ENCODE measurements at regions not wholly inside any gene's neighbourhood (a gene's known extent, or its start where the extent isn't known, plus 50 kb on each side); places are given as distances from the start of the nearest gene placed in this dataset.

GRCh38 chr13:88104576-88104975 lies 433.4 kb downstream of the SLITRK5 start:
- intact Hi-C loops (cut with DNase I), result no loop called here
- no peaks in the 10 kb centered on the region for H3K27me3 ChIP-seq
- DNase-seq, result no peak
- H3K36me3 ChIP-seq, result no peaks in the 10 kb centered on the region
- WGBS, 3 donors, result 97 to 100% (median 98%) methylated on average over 1 of the region's 1 CpG
- no peaks in the 10 kb centered on the region for H3K9me3 ChIP-seq
- TF ChIP-seq CTCF (IDR thresholded peaks at IDR 0.05) (no peak), EP300 (IDR thresholded peaks at IDR 0.05) (no peak), POLR2A (IDR thresholded peaks at IDR 0.05) (no peak)
- no peaks in the 10 kb centered on the region for H3K4me1 ChIP-seq (ENCODE audit: insufficient read depth)
- no peak overlapping the region for H3K27ac ChIP-seq
- no peak overlapping the region for H3K4me3 ChIP-seq

- intact Hi-C loops (cut with DNase I), result no loop called here
- Histone ChIP-seq H3K4me3 (no peak overlapping the region), H3K27me3 (no peaks in the 10 kb centered on the region)
These were observed 436.4 kb downstream of the SLITRK5 start for GRCh38 chr13:88107570-88107969.

GRCh38 chr13:88112526-88112925 lies 441.4 kb downstream of the SLITRK5 start:
- intact Hi-C loops (cut with DNase I), result no loop called here
- TF ChIP-seq POLR2A (IDR thresholded peaks at IDR 0.05), result no peak
- no peak for TF ChIP-seq EP300 (IDR thresholded peaks at IDR 0.05)
- TF ChIP-seq CTCF (IDR thresholded peaks at IDR 0.05), result no peak
- Histone ChIP-seq H3K4me1 (ENCODE audit: insufficient read depth) (no peaks in the 10 kb centered on the region), H3K9me3 (no peaks in the 10 kb centered on the region), H3K36me3 (no peaks in the 10 kb centered on the region), H3K27ac (no peak overlapping the region), H3K4me3 (no peak overlapping the region), H3K27me3 (no peaks in the 10 kb centered on the region)
- WGBS, 3 donors, result 59 to 69% (median 61%) methylated on average over 3 of the region's 3 CpGs
- no peak for DNase-seq

More at GRCh38 chr13:88107570-88107969, 436.4 kb downstream of the SLITRK5 start:
- Histone ChIP-seq H3K36me3 (no peaks in the 10 kb centered on the region), H3K27ac (no peak overlapping the region), H3K4me1 (ENCODE audit: insufficient read depth) (no peaks in the 10 kb centered on the region), H3K9me3 (no peaks in the 10 kb centered on the region)
- DNase-seq, result no peak
- TF ChIP-seq CTCF (IDR thresholded peaks at IDR 0.05) (no peak), POLR2A (IDR thresholded peaks at IDR 0.05) (no peak), EP300 (IDR thresholded peaks at IDR 0.05) (no peak)
- 69 to 75% (median 73%) methylated on average over 6 of the region's 6 CpGs for WGBS, 3 donors

GRCh38 chr13:88115976-88116375 lies 444.8 kb downstream of the SLITRK5 start:
- intact Hi-C loops (cut with DNase I), result no loop called here
- 37 to 70% (median 39%) methylated on average over 2 of the region's 2 CpGs for WGBS, 3 donors
- no peak overlapping the region for H3K27ac ChIP-seq
- no peaks in the 10 kb centered on the region for H3K36me3 ChIP-seq
- no peak for DNase-seq
- H3K27me3 ChIP-seq, result no peaks in the 10 kb centered on the region
- H3K9me3 ChIP-seq, result no peaks in the 10 kb centered on the region
- no peak for TF ChIP-seq EP300 (IDR thresholded peaks at IDR 0.05)
- TF ChIP-seq CTCF (IDR thresholded peaks at IDR 0.05), result no peak
- TF ChIP-seq POLR2A (IDR thresholded peaks at IDR 0.05), result no peak
- no peak overlapping the region for H3K4me3 ChIP-seq
- H3K4me1 ChIP-seq (ENCODE audit: insufficient read depth), result no peaks in the 10 kb centered on the region

GRCh38 chr13:88118952-88119351 lies 447.8 kb downstream of the SLITRK5 start:
- Histone ChIP-seq H3K27ac (no peak overlapping the region), H3K36me3 (no peaks in the 10 kb centered on the region), H3K4me1 (ENCODE audit: insufficient read depth) (no peaks in the 10 kb centered on the region), H3K4me3 (no peak overlapping the region), H3K27me3 (no peaks in the 10 kb centered on the region), H3K9me3 (no peaks in the 10 kb centered on the region)
- 94 to 95% (median 94%) methylated on average over 3 of the region's 3 CpGs for WGBS, 3 donors
- intact Hi-C loops (cut with DNase I), result no loop called here
- DNase-seq, result no peak
- TF ChIP-seq CTCF (IDR thresholded peaks at IDR 0.05) (no peak), POLR2A (IDR thresholded peaks at IDR 0.05) (no peak), EP300 (IDR thresholded peaks at IDR 0.05) (no peak)

All from ovary (tissue), 7 donors.